H1 (cell line): ENCODE measurements at regions not wholly inside any gene's neighbourhood (a gene's known extent, or its start where the extent isn't known, plus 50 kb on each side); places are given as distances from the start of the nearest gene placed in this dataset.

Experiments
- CTCF ChIA-PET: fragments of 300-600 bp; sonication (Branson Sonifier 250); formaldehyde crosslinking; loops from one replicate; lab custom pipeline; 2021; ENCODE audit not compliant: partially characterized antibody; lab: Charles Lee
- POLR2A ChIA-PET: fragments of 300-600 bp; sonication (Branson Sonifier 250); formaldehyde crosslinking; loops from one replicate; lab custom pipeline; 2021; ENCODE audit warnings: inconsistent platforms; ENCODE audit not compliant: partially characterized antibody; lab: Charles Lee
- DNase-seq, 2 experiments: peaks; one replicate each; pipeline versions ENCODE4 v3.0.0 to v3.0.0-alpha.2; 2010 to 2022; ENCODE audit warnings: low spot score in 2 of 2, low read depth in 1 of 2, mixed read lengths in 1 of 2
- FAIRE-seq: peaks from 2 replicates; lab custom pipeline; 2011; peaks lifted over from hg19 to GRCh38; lab: Jason Lieb, UNC
- H2AFZ ChIP-seq: 2 replicates; pipeline ENCODE4 v1.8.1; 2012; ENCODE audit warnings: low read length, inconsistent platforms
- H2AK5ac ChIP-seq: 2 replicates; pipeline ENCODE4 v1.6.1; 2013; ENCODE audit warnings: low read depth, low read length
- H2BK120ac ChIP-seq: replicated peaks from 2 replicates; pipeline ENCODE3; 2013; ENCODE audit warnings: low read depth, low read length, inconsistent platforms
- H2BK12ac ChIP-seq: 2 replicates; pipeline ENCODE4 v1.6.1; 2013; ENCODE audit warnings: low read depth, low read length
- H2BK15ac ChIP-seq: 2 replicates; pipeline ENCODE4 v1.6.1; 2013; ENCODE audit warnings: low read length
- H2BK20ac ChIP-seq: 2 replicates; pipeline ENCODE4 v1.6.1; 2013; ENCODE audit warnings: low read length
- H2BK5ac ChIP-seq: 2 replicates; pipeline ENCODE4 v1.6.1; 2013; ENCODE audit warnings: low read depth, low read length
- H3K14ac ChIP-seq: 2 replicates; pipeline ENCODE4 v1.6.1; 2013; ENCODE audit warnings: inconsistent platforms; ENCODE audit not compliant: insufficient read length
- H3K18ac ChIP-seq: 2 replicates; pipeline ENCODE4 v1.6.1; 2013; ENCODE audit warnings: low read length; ENCODE audit errors: extremely low read depth
- H3K23ac ChIP-seq: 2 replicates; pipeline ENCODE4 v1.6.1; 2013; ENCODE audit warnings: inconsistent platforms; ENCODE audit not compliant: insufficient read length
- H3K23me2 ChIP-seq: 2 replicates; pipeline ENCODE4 v1.6.1; 2013; ENCODE audit warnings: low read depth, low read length
- H3K27ac ChIP-seq: 2 replicates; pipeline ENCODE4 v1.6.1; 2011; ENCODE audit warnings: low read depth, low read length, inconsistent platforms
- H3K27me3 ChIP-seq, 4 experiments: replicated peaks in 1 of 4; 1 replicate in 1 of 4; 2 replicates in 3 of 4; pipeline versions ENCODE4 v1.6.1 to v1.8.1; 2011 to 2013; ENCODE audit warnings: low read length in 3 of 4, mild to moderate bottlenecking in 3 of 4, inconsistent platforms in 2 of 4, mixed read lengths in 2 of 4, moderate library complexity in 1 of 4; ENCODE audit not compliant: control insufficient read depth in 3 of 4, insufficient read depth in 3 of 4; ENCODE audit errors: extremely low read depth in 1 of 4
- H3K36me3 ChIP-seq, 4 experiments: 2 replicates each; pipeline versions ENCODE4 v1.6.1 to v1.8.1; 2011 to 2013; ENCODE audit warnings: mild to moderate bottlenecking in 4 of 4, low read length in 3 of 4, moderate library complexity in 2 of 4, control low read depth in 1 of 4, inconsistent platforms in 1 of 4; ENCODE audit not compliant: insufficient read depth in 4 of 4, control insufficient read depth in 2 of 4
- H3K4ac ChIP-seq: replicated peaks from 2 replicates; pipeline ENCODE3; 2013; ENCODE audit warnings: low read length, low read depth, mixed read lengths, inconsistent platforms; ENCODE audit not compliant: insufficient read length
- H3K4me1 ChIP-seq, 4 experiments: replicated peaks in 1 of 4; 1 replicate in 1 of 4; 2 replicates in 3 of 4; pipeline versions ENCODE4 v1.6.1 to v1.8.1; 2011 to 2013; ENCODE audit warnings: low read length in 3 of 4, inconsistent platforms in 2 of 4, mixed read lengths in 1 of 4; ENCODE audit not compliant: insufficient read depth in 4 of 4, control insufficient read depth in 3 of 4
- H3K4me2 ChIP-seq, 2 experiments: 2 replicates each; pipeline versions ENCODE4 v1.6.1 to v1.8.1; 2011 to 2013; ENCODE audit warnings: low read depth in 2 of 2, low read length in 2 of 2, control low read depth in 1 of 2, inconsistent platforms in 1 of 2, mild to moderate bottlenecking in 1 of 2; ENCODE audit not compliant: insufficient read depth in 1 of 2
- H3K4me3 ChIP-seq, 4 experiments: fragments of 200-600, 300-600 bp in 1 of 4; sonication (generic), shearing (Covaris generic), sonication (Bioruptor Twin) in 1 of 4; 2 replicates each; pipeline versions ENCODE4 v1.5.1 to v1.8.1; 2011 to 2016; ENCODE audit warnings: low read length in 4 of 4, low read depth in 3 of 4, control low read depth in 2 of 4, inconsistent platforms in 2 of 4, mild to moderate bottlenecking in 2 of 4, mixed read lengths in 1 of 4, moderate library complexity in 1 of 4; ENCODE audit not compliant: insufficient read depth in 2 of 4; ENCODE audit errors: extremely low read depth in 1 of 4
- H3K56ac ChIP-seq: replicated peaks from 2 replicates; pipeline ENCODE3; 2013; ENCODE audit warnings: low read depth, mild to moderate bottlenecking, mixed read lengths, low read length, inconsistent platforms; ENCODE audit not compliant: insufficient read length
- H3K79me1 ChIP-seq: 2 replicates; pipeline ENCODE4 v1.6.1; 2013; ENCODE audit warnings: low read depth, low read length, control low read depth
- H3K79me2 ChIP-seq, 2 experiments: 2 replicates each; pipeline versions ENCODE4 v1.6.1 to v1.8.1; 2012 to 2013; ENCODE audit warnings: low read length in 2 of 2, mild to moderate bottlenecking in 2 of 2, inconsistent platforms in 1 of 2; ENCODE audit not compliant: insufficient read depth in 2 of 2, control insufficient read depth in 1 of 2
- H3K9ac ChIP-seq, 4 experiments: replicated peaks in 1 of 4; 1 replicate in 1 of 4; 2 replicates in 3 of 4; pipeline versions ENCODE4 v1.6.1 to v1.8.1; 2011 to 2013; ENCODE audit warnings: low read depth in 3 of 4, low read length in 3 of 4, control low read depth in 2 of 4, mild to moderate bottlenecking in 2 of 4, moderate library complexity in 2 of 4, inconsistent platforms in 1 of 4; ENCODE audit errors: extremely low read depth in 1 of 4
- H3K9me3 ChIP-seq, 2 experiments: 2 replicates each; pipeline versions ENCODE4 v1.6.1 to v1.8.1; 2012 to 2013; ENCODE audit warnings: mild to moderate bottlenecking in 2 of 2, moderate library complexity in 2 of 2, control low read depth in 1 of 2, inconsistent platforms in 1 of 2, low read depth in 1 of 2, low read length in 1 of 2, mixed read lengths in 1 of 2; ENCODE audit not compliant: insufficient read depth in 2 of 2
- H4K20me1 ChIP-seq, 2 experiments: replicated peaks in 1 of 2; 2 replicates each; pipeline versions ENCODE3 to v1.8.1; 2011 to 2013; ENCODE audit warnings: inconsistent platforms in 2 of 2, low read length in 2 of 2, mild to moderate bottlenecking in 1 of 2; ENCODE audit not compliant: insufficient read depth in 2 of 2, control insufficient read depth in 1 of 2
- H4K5ac ChIP-seq: 2 replicates; pipeline ENCODE4 v1.6.1; 2013; ENCODE audit warnings: low read length, low read depth, mixed read lengths, inconsistent platforms; ENCODE audit not compliant: insufficient read length
- H4K8ac ChIP-seq: 2 replicates; pipeline ENCODE4 v1.8.0; 2013; ENCODE audit warnings: mild to moderate bottlenecking, moderate library complexity, low read length, inconsistent platforms; ENCODE audit not compliant: insufficient read depth; ENCODE audit errors: extremely low read depth
- H4K91ac ChIP-seq: replicated peaks from 2 replicates; pipeline ENCODE3; 2013; ENCODE audit warnings: low read length, mixed read lengths, inconsistent platforms; ENCODE audit not compliant: insufficient read length
- BACH1 ChIP-seq: IDR thresholded peaks from 2 replicates; pipeline ENCODE4 v1.6.1; 2012; ENCODE audit warnings: low read length, improper control_type of control experiment
- BCL11A ChIP-seq, 2 experiments: IDR thresholded peaks; one replicate each; pipeline ENCODE4 v1.6.1; 2011; ENCODE audit warnings: low read depth in 2 of 2, low read length in 2 of 2, mild to moderate bottlenecking in 2 of 2
- CBX5 ChIP-seq: fragments of 300-800, 300-1000 bp; sonication (generic); IDR thresholded peaks from 2 replicates; pipeline ENCODE4 v1.7.1; 2016; ENCODE audit warnings: antibody characterized with exemption, low read length, low read depth
- CREB1 ChIP-seq: IDR thresholded peaks from 2 replicates; pipeline ENCODE4 v1.6.1; 2012; ENCODE audit warnings: inconsistent platforms
- E2F6 ChIP-seq: IDR thresholded peaks from 2 replicates; pipeline ENCODE4 v1.6.1; 2012; ENCODE audit warnings: inconsistent platforms
- KDM5A ChIP-seq: fragments of 200-600 bp; IDR thresholded peaks from 2 replicates; pipeline ENCODE4 v1.7.1; 2012; ENCODE audit warnings: mild to moderate bottlenecking, low read length, inconsistent platforms, mixed read lengths
- POU5F1 ChIP-seq: IDR thresholded peaks from 2 replicates; pipeline ENCODE4 v1.6.1; 2011; ENCODE audit warnings: low read depth, mild to moderate bottlenecking, low read length, moderate library complexity
- RBBP5 ChIP-seq: IDR thresholded peaks from 2 replicates; pipeline ENCODE4 v1.7.1; 2012; ENCODE audit warnings: low read depth, mild to moderate bottlenecking, inconsistent platforms, low read length, moderate library complexity, borderline replicate concordance
- RNF2 ChIP-seq: fragments of 200-900, 300-1000 bp; sonication (generic); IDR thresholded peaks from 2 replicates; pipeline ENCODE4 v1.7.1; 2016; ENCODE audit warnings: borderline replicate concordance, low read depth, mild to moderate bottlenecking, antibody characterized with exemption, low read length; ENCODE audit not compliant: poor library complexity, severe bottlenecking; ENCODE audit errors: missing control alignments
- SIN3A ChIP-seq, 2 experiments: IDR thresholded peaks in 1 of 2; conservative IDR thresholded peaks in 1 of 2; 2 replicates each; pipeline ENCODE4 v1.6.1; 2011 to 2012; ENCODE audit warnings: low read length in 2 of 2, improper control_type of control experiment in 1 of 2, low read depth in 1 of 2, mild to moderate bottlenecking in 1 of 2
- SIRT6 ChIP-seq: IDR thresholded peaks from one replicate; pipeline ENCODE4 v1.7.1; 2012; ENCODE audit warnings: low read length, inconsistent platforms
- SIX5 ChIP-seq: IDR thresholded peaks from 2 replicates; pipeline ENCODE4 v1.6.1; 2011; ENCODE audit warnings: mild to moderate bottlenecking, low read depth, low read length
- TBP ChIP-seq: IDR thresholded peaks from 2 replicates; pipeline ENCODE4 v1.6.1; 2011; ENCODE audit warnings: low read depth, low read length, improper control_type of control experiment
- TCF12 ChIP-seq: IDR thresholded peaks from 2 replicates; pipeline ENCODE4 v1.6.1; 2011; ENCODE audit warnings: low read depth, mild to moderate bottlenecking, low read length
- USF2 ChIP-seq: IDR thresholded peaks from 2 replicates; pipeline ENCODE4 v1.6.1; 2011; ENCODE audit warnings: low read length, improper control_type of control experiment

GRCh38 chrY:15559169-15559568 is 1034.8 kb downstream of the NLGN4Y start:
- no peak overlapping the region for H3K9ac ChIP-seq
- no peak overlapping the region for H2BK20ac ChIP-seq
- H3K27ac ChIP-seq = no peak overlapping the region
- no peak overlapping the region for H3K4me3 ChIP-seq
- no peak for DNase-seq
- no peaks in the 10 kb centered on the region for H3K9me3 ChIP-seq
- H3K4me2 ChIP-seq = no peak overlapping the region
- no peaks in the 10 kb centered on the region for H3K36me3 ChIP-seq
- H3K79me1 ChIP-seq = no peaks in the 10 kb centered on the region
- H2BK15ac ChIP-seq = no peak overlapping the region
- ChIA-PET CTCF (no interaction called here), POLR2A (no interaction called here)
- no peaks in the 10 kb centered on the region for H3K4me1 ChIP-seq
- H2BK12ac ChIP-seq = no peak overlapping the region
- H3K23ac ChIP-seq = no peak overlapping the region
- no peaks in the 10 kb centered on the region for H3K79me2 ChIP-seq
- no peak overlapping the region for H2BK120ac ChIP-seq
- no peak overlapping the region for H4K8ac ChIP-seq
- no peaks in the 10 kb centered on the region for H4K20me1 ChIP-seq
- H3K14ac ChIP-seq = no peak overlapping the region
- no peak overlapping the region for H2AFZ ChIP-seq
- no peaks in the 10 kb centered on the region for H3K23me2 ChIP-seq
- H3K56ac ChIP-seq = no peak overlapping the region
- no peak overlapping the region for H4K91ac ChIP-seq
- H3K27me3 ChIP-seq = no peaks in the 10 kb centered on the region
- no peak overlapping the region for H2AK5ac ChIP-seq
- no peak for FAIRE-seq
- H4K5ac ChIP-seq = no peak overlapping the region
- H2BK5ac ChIP-seq = no peak overlapping the region
- no peak overlapping the region for H3K4ac ChIP-seq
- no peak overlapping the region for H3K18ac ChIP-seq
- TF ChIP-seq TCF12 = no peak
- no peak for TF ChIP-seq RBBP5
- TF ChIP-seq RNF2 = no peak
- TF ChIP-seq CREB1 = no peak
- TF ChIP-seq SIX5 = no peak
- no peak for TF ChIP-seq SIRT6
- no peak for TF ChIP-seq BCL11A (IDR thresholded peaks at IDR 0.05; ENCODE audit: low read depth in 2 of 2, low read length in 2 of 2)
- no peak for TF ChIP-seq KDM5A
- TF ChIP-seq TBP = no peak
- no peak for TF ChIP-seq SIN3A (conservative IDR thresholded peaks at IDR 0.05 in 1 of 2, IDR thresholded peaks at IDR 0.05 in 1 of 2; ENCODE audit: low read depth in 1 of 2, low read length in 2 of 2)
- no peak for TF ChIP-seq BACH1
- no peak for TF ChIP-seq CBX5
- TF ChIP-seq E2F6 = no peak
- no peak for TF ChIP-seq USF2
- TF ChIP-seq POU5F1 = no peak
